Esophagus squamous epithelium (tissue), 4 donors: ENCODE measurements at regions not wholly inside any gene's neighbourhood (a gene's known extent, or its start where the extent isn't known, plus 50 kb on each side); places are given as distances from the start of the nearest gene placed in this dataset.

Experiments used
- CTCF ChIP-seq, 6 experiments: fragments of 450-650 bp in 4 of 6; fragments of 200-600 bp in 2 of 6; sonication (generic) in 2 of 6; IDR thresholded peaks; one replicate each; pipeline ENCODE4 v1.5.1; 2016 to 2019; ENCODE audit warnings: antibody characterized with exemption in 6 of 6, mild to moderate bottlenecking in 4 of 6, moderate library complexity in 4 of 6
- POLR2A ChIP-seq, 4 donors: fragments of 450-650 bp; IDR thresholded peaks; one replicate each; pipeline ENCODE4 v1.6.1; 2017; ENCODE audit warnings: antibody characterized with exemption in 4 of 4, mild to moderate bottlenecking in 4 of 4, moderate library complexity in 3 of 4

GRCh38 chr16:25434064-25434463, 176.4 kb upstream of the ZKSCAN2 start:
- TF ChIP-seq CTCF (IDR thresholded peaks at IDR 0.05) (no peak), POLR2A (IDR thresholded peaks at IDR 0.05) (no peak)
